ENCODE measurements at regions not wholly inside any gene's neighbourhood (a gene's known extent, or its start where the extent isn't known, plus 50 kb on each side); places are given as distances from the start of the nearest gene placed in this dataset.
A peak's percentile ranks its signal among the peaks of the same experiment; 100 is the strongest.
"Not testable (repeated sequence)": the region's sequence is repeated elsewhere in the genome, so short reads cannot be mapped to it uniquely, and the experiment has no call there.

GRCh38 chr12:127583041-127583440 is 683.9 kb upstream of the TMEM132C start:
- DNase-seq (ENCODE audit: low spot score): no peak

GRCh38 chr12:127588249-127588648 is 678.7 kb upstream of the TMEM132C start:
- peak; percentile 65 for DNase-seq (ENCODE audit: low spot score)

GRCh38 chr12:127589541-127589940 is 677.4 kb upstream of the TMEM132C start:
- no peak for DNase-seq (ENCODE audit: low spot score)

- DNase-seq (ENCODE audit: low spot score): no peak
Measured at GRCh38 chr12:127590868-127591267, 676.1 kb upstream of the TMEM132C start.

- DNase-seq (ENCODE audit: low spot score): no peak
Measured at GRCh38 chr12:127592245-127592644, 674.7 kb upstream of the TMEM132C start.

GRCh38 chr12:127594351-127594970 is 672.5 kb upstream of the TMEM132C start:
- no peak for DNase-seq (ENCODE audit: low spot score)

GRCh38 chr12:127595506-127595905 is 671.5 kb upstream of the TMEM132C start:
- DNase-seq (ENCODE audit: low spot score): no peak

GRCh38 chr12:127596891-127597290 is 670.1 kb upstream of the TMEM132C start:
- DNase-seq (ENCODE audit: low spot score): no peak

- no peak for DNase-seq (ENCODE audit: low spot score)
Measured at GRCh38 chr12:127599436-127599835, 667.5 kb upstream of the TMEM132C start.

GRCh38 chr12:127600211-127600610 is 666.8 kb upstream of the TMEM132C start:
- peak; percentile 4 for DNase-seq (ENCODE audit: low spot score)

- no peak for DNase-seq (ENCODE audit: low spot score)
Measured at GRCh38 chr12:127606476-127607015, 660.4 kb upstream of the TMEM132C start.

- DNase-seq (ENCODE audit: low spot score): no peak
Measured at GRCh38 chr12:127607146-127607725, 659.7 kb upstream of the TMEM132C start.

GRCh38 chr12:127608359-127608758 is 658.6 kb upstream of the TMEM132C start:
- DNase-seq (ENCODE audit: low spot score): not testable (repeated sequence)

- no peak for DNase-seq (ENCODE audit: low spot score)
Measured at GRCh38 chr12:127613056-127613455, 653.9 kb upstream of the TMEM132C start.

GRCh38 chr12:127619869-127620734 is 646.9 kb upstream of the TMEM132C start:
- DNase-seq (ENCODE audit: low spot score): no peak

- DNase-seq (ENCODE audit: low spot score): no peak
Measured at GRCh38 chr12:127620735-127621355, 646.1 kb upstream of the TMEM132C start.

- DNase-seq (ENCODE audit: low spot score): no peak
Measured at GRCh38 chr12:127621366-127621765, 645.6 kb upstream of the TMEM132C start.

GRCh38 chr12:127623362-127623761 is 643.6 kb upstream of the TMEM132C start:
- DNase-seq (ENCODE audit: low spot score): no peak

- DNase-seq (ENCODE audit: low spot score): no peak
Measured at GRCh38 chr12:127625176-127625771, 641.7 kb upstream of the TMEM132C start.

GRCh38 chr12:127628645-127629044 is 638.3 kb upstream of the TMEM132C start:
- DNase-seq (ENCODE audit: low spot score): peak; percentile 39

GRCh38 chr12:127629066-127629820 is 637.7 kb upstream of the TMEM132C start:
- DNase-seq (ENCODE audit: low spot score): no peak
